ENCODE measurements at regions not wholly inside any gene's neighbourhood (a gene's known extent, or its start where the extent isn't known, plus 50 kb on each side); places are given as distances from the start of the nearest gene placed in this dataset.

GRCh38 chr2:30022444-30023071 is 101.2 kb upstream of the ALK start:
- TF ChIP-seq CTCF (IDR thresholded peaks at IDR 0.05) (no peak), POLR2A (IDR thresholded peaks at IDR 0.05) (no peak)
